GM12878 (cell line): ENCODE measurements at regions not wholly inside any gene's neighbourhood (a gene's known extent, or its start where the extent isn't known, plus 50 kb on each side); places are given as distances from the start of the nearest gene placed in this dataset.

Source experiments
- ATAC-seq: fragments of 200-7000 bp; cut with Tn5 transposase; 3 replicates; pipeline ENCODE4 v1.9.1; 2020; ENCODE audit warnings: mild to moderate bottlenecking, moderate library complexity
- BruUV-seq: library from RNA; stranded (reverse); fragments of 400-500 nt; replicated peaks from 2 replicates; lab custom pipeline; 2021; lab: Mats Ljungman, UMichigan
- CTCF ChIA-PET: fragments of 300-600 bp; sonication (Branson Sonifier 250); formaldehyde crosslinking; extraction: SDS; loops from one replicate; lab custom pipeline; 2021; ENCODE audit warnings: inconsistent platforms; lab: Yijun Ruan, JAX
- POLR2A ChIA-PET: fragments of 350-600 bp; formaldehyde crosslinking; extraction: SDS; loops from one replicate; lab custom pipeline; 2021; ENCODE audit warnings: inconsistent platforms; lab: Charles Lee
- RAD21 ChIA-PET: fragments of 300-600 bp; sonication (Branson Sonifier 250); formaldehyde crosslinking; loops from one replicate; lab custom pipeline; 2023; ENCODE audit warnings: antibody characterized with exemption; ENCODE audit not compliant: unreplicated experiment; lab: Charles Lee
- SMC1A ChIA-PET: fragments of 300-600 bp; sonication (Branson Sonifier 250); formaldehyde crosslinking; loops from one replicate; lab custom pipeline; 2023; ENCODE audit not compliant: unreplicated experiment, uncharacterized antibody; lab: Charles Lee
- DNase-seq: peaks from one replicate; pipeline ENCODE4 v3.0.0-alpha.2; 2011; ENCODE audit warnings: low read depth, low spot score
- FAIRE-seq: peaks from 3 replicates; lab custom pipeline; 2011; peaks lifted over from hg19 to GRCh38; lab: Jason Lieb, UNC
- H2AFZ ChIP-seq: 2 replicates; pipeline ENCODE4 v1.6.0; 2011; ENCODE audit warnings: low read depth, low read length, control low read depth; ENCODE audit not compliant: control insufficient read depth
- H3K27ac ChIP-seq: 2 replicates; pipeline ENCODE4 v1.5.1; 2011; ENCODE audit warnings: control low read depth; ENCODE audit not compliant: control insufficient read depth, insufficient read depth
- H3K27me3 ChIP-seq, 2 experiments: replicated peaks in 1 of 2; 2 replicates each; pipeline versions ENCODE4 v1.6.0 to v1.6.1; 2011; ENCODE audit warnings: low read length in 1 of 2; ENCODE audit not compliant: control insufficient read depth in 2 of 2, insufficient read depth in 2 of 2
- H3K36me3 ChIP-seq, 2 experiments: 2 replicates each; pipeline ENCODE4 v1.5.1; 2011; ENCODE audit warnings: low read length in 1 of 2; ENCODE audit not compliant: control insufficient read depth in 2 of 2, insufficient read depth in 2 of 2
- H3K4me1 ChIP-seq: 2 replicates; pipeline ENCODE4 v1.6.1; 2011; ENCODE audit warnings: mild to moderate bottlenecking, low read length, moderate library complexity, mixed read lengths; ENCODE audit not compliant: control insufficient read depth, insufficient read depth
- H3K4me2 ChIP-seq: 2 replicates; pipeline ENCODE4 v1.6.0; 2011; ENCODE audit warnings: control low read depth; ENCODE audit not compliant: control insufficient read depth, insufficient read depth
- H3K4me3 ChIP-seq: fragments of 200-600 bp; sonication (generic); 2 replicates; pipeline ENCODE4 v1.5.1; 2016
- H3K79me2 ChIP-seq: 2 replicates; pipeline ENCODE4 v1.6.0; 2011; ENCODE audit warnings: low read length; ENCODE audit not compliant: control insufficient read depth, insufficient read depth
- H3K9ac ChIP-seq: 2 replicates; pipeline ENCODE4 v1.8.0; 2011; ENCODE audit warnings: low read length, control low read depth, mixed read lengths; ENCODE audit not compliant: control insufficient read depth, insufficient read depth
- H3K9me3 ChIP-seq: replicated peaks from 3 replicates; pipeline ENCODE4 v1.5.1; 2011; ENCODE audit warnings: mild to moderate bottlenecking, low read length; ENCODE audit not compliant: control insufficient read depth, insufficient read depth
- H4K20me1 ChIP-seq: 2 replicates; pipeline ENCODE4 v1.6.0; 2011; ENCODE audit not compliant: control insufficient read depth, insufficient read depth
- BACH1 ChIP-seq: fragments of 450-650 bp; IDR thresholded peaks from 2 replicates; pipeline ENCODE4 v1.6.1; 2017; ENCODE audit warnings: mild to moderate bottlenecking, borderline replicate concordance
- E4F1 ChIP-seq: fragments of 450-650 bp; IDR thresholded peaks from 2 replicates; pipeline ENCODE4 v1.6.1; 2018; ENCODE audit warnings: borderline replicate concordance, mild to moderate bottlenecking; ENCODE audit not compliant: partially characterized antibody
- MXI1 ChIP-seq: fragments of 150-350 bp; IDR thresholded peaks from 2 replicates; pipeline ENCODE4 v1.6.1; 2011; ENCODE audit warnings: low read depth, mild to moderate bottlenecking, inconsistent platforms, low read length, improper control_type of control experiment
- MYC ChIP-seq: IDR thresholded peaks from 2 replicates; pipeline ENCODE4 v1.6.1; 2011; ENCODE audit warnings: mild to moderate bottlenecking, low read length, moderate library complexity, inconsistent platforms; ENCODE audit not compliant: insufficient read depth, insufficient replicate concordance, insufficient read length, severe bottlenecking
- NBN ChIP-seq: fragments of 450-650 bp; IDR thresholded peaks from 2 replicates; pipeline ENCODE4 v1.6.1; 2016
- NR2F1 ChIP-seq: fragments of 450-650 bp; conservative IDR thresholded peaks from 2 replicates; pipeline ENCODE4 v1.6.1; 2017; ENCODE audit warnings: mild to moderate bottlenecking
- POU2F2 ChIP-seq: IDR thresholded peaks from 3 replicates; pipeline ENCODE4 v1.6.1; 2011; ENCODE audit warnings: low read depth, mild to moderate bottlenecking, low read length, borderline replicate concordance
- RBBP5 ChIP-seq: fragments of 200-600 bp; sonication (generic); conservative IDR thresholded peaks from 2 replicates; pipeline ENCODE4 v1.6.1; 2016
- YY1 ChIP-seq: IDR thresholded peaks from 2 replicates; pipeline ENCODE4 v1.6.1; 2011; ENCODE audit warnings: low read depth, mild to moderate bottlenecking, low read length
- ZNF622 ChIP-seq: fragments of 450-650 bp; IDR thresholded peaks from 2 replicates; pipeline ENCODE4 v1.6.1; 2017; ENCODE audit warnings: mild to moderate bottlenecking, inconsistent platforms
- WGBS: methylation state at CpG from one replicate; pipeline ENCODE4 v1.1.6; 2016; ENCODE audit warnings: low lambda C conversion rate; ENCODE audit not compliant: insufficient replicate concordance, insufficient coverage; ENCODE audit errors: missing lambda C conversion rate; 5-methylcytosine and 5-hydroxymethylcytosine counted together
- in situ Hi-C: fragments of 300-500 bp; cut with MboI; formaldehyde crosslinking; loops from 9 replicates; pipeline ENCODE4 v1.14.3; 2018; ENCODE audit warnings: mixed read lengths
- intact Hi-C: fragments of 100-400 bp; cut with micrococcal nuclease; formaldehyde crosslinking; loops from one replicate; pipeline ENCODE4 v1.14.2; 2022; ENCODE audit not compliant: unreplicated experiment
- TF ChIP-seq, protein P1 (sequence below): fragments of 450-650 bp; formaldehyde crosslinking; IDR thresholded peaks from 2 replicates; pipeline ENCODE4 v1.4.0; 2022; ENCODE audit warnings: mild to moderate bottlenecking, moderate library complexity
- TF ChIP-seq, protein P2 (sequence below): fragments of 450-650 bp; IDR thresholded peaks from 2 replicates; pipeline ENCODE4 v1.6.1; 2017; ENCODE audit warnings: mild to moderate bottlenecking, low read depth, inconsistent platforms; ENCODE audit not compliant: poor library complexity, severe bottlenecking

DNA sequence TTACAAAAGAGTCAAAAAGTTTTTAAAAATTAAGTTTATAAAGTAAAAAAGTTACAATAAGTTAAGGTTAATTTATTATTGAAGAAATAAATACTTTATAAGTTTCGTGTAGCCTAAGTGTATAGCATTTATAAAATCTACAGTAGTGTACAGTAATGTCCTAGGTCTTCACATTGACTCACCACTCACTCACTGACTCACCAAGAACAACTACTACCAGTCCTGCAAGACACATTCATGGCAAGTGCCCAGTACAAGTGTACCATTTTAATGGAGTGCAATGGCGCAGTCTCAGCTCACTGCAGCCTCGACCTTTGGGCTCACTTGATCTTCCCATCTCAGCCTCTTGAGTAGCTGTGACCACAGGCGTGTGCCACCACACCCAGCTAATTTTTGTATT, 128.2 kb downstream of the GPX5 start (continued):
- TF ChIP-seq MXI1 (no peak), YY1 (no peak), POU2F2 (no peak), NR2F1 (no peak)

- no peak overlapping the region for H2AFZ ChIP-seq
- H3K36me3 ChIP-seq, result no peaks in the 10 kb centered on the region
- peaks cover 2 to 5% of the 10 kb centered on the region in 2 experiments; a peak in 1 of 4 replicates for H3K27me3 ChIP-seq
- in situ Hi-C loops (no loop called here), intact Hi-C loops (loop anchor here (5.0 kb wide), 1 partner anchor 287 kb away; no protein-coding TSS in a partner anchor)
- H3K4me2 ChIP-seq, result no peak overlapping the region
- no peak for DNase-seq
- 80% methylated on average over 5 of the region's 5 CpGs for WGBS
- CTCF ChIA-PET, result interaction anchor here (0.7 kb wide), 1 partner anchor 18 kb away, joined by 3 read pairs; no protein-coding TSS in a partner anchor
- no peaks in the 10 kb centered on the region for H3K4me1 ChIP-seq
- H3K79me2 ChIP-seq, result no peaks in the 10 kb centered on the region
- no TSS peak for BruUV-seq
- no peak for FAIRE-seq
- TF ChIP-seq, protein P1, sequence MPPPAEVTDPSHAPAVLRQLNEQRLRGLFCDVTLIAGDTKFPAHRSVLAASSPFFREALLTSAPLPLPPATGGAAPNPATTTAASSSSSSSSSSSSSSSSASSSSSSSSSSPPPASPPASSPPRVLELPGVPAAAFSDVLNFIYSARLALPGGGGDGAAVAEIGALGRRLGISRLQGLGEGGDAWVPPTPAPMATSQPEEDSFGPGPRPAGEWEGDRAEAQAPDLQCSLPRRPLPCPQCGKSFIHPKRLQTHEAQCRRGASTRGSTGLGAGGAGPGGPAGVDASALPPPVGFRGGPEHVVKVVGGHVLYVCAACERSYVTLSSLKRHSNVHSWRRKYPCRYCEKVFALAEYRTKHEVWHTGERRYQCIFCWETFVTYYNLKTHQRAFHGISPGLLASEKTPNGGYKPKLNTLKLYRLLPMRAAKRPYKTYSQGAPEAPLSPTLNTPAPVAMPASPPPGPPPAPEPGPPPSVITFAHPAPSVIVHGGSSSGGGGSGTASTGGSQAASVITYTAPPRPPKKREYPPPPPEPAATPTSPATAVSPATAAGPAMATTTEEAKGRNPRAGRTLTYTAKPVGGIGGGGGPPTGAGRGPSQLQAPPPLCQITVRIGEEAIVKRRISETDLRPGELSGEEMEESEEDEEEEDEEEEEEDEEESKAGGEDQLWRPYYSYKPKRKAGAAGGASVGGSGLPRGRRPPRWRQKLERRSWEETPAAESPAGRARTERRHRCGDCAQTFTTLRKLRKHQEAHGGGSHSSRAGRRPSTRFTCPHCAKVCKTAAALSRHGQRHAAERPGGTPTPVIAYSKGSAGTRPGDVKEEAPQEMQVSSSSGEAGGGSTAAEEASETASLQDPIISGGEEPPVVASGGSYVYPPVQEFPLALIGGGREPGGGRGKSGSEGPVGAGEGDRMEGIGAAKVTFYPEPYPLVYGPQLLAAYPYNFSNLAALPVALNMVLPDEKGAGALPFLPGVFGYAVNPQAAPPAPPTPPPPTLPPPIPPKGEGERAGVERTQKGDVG (CRISPR knock-in tag), result no peak
- TF ChIP-seq ZNF622 (no peak), RBBP5 (no peak), BACH1 (no peak), NBN (no peak), E4F1 (no peak), MYC (no peak)
- TF ChIP-seq, protein P2, sequence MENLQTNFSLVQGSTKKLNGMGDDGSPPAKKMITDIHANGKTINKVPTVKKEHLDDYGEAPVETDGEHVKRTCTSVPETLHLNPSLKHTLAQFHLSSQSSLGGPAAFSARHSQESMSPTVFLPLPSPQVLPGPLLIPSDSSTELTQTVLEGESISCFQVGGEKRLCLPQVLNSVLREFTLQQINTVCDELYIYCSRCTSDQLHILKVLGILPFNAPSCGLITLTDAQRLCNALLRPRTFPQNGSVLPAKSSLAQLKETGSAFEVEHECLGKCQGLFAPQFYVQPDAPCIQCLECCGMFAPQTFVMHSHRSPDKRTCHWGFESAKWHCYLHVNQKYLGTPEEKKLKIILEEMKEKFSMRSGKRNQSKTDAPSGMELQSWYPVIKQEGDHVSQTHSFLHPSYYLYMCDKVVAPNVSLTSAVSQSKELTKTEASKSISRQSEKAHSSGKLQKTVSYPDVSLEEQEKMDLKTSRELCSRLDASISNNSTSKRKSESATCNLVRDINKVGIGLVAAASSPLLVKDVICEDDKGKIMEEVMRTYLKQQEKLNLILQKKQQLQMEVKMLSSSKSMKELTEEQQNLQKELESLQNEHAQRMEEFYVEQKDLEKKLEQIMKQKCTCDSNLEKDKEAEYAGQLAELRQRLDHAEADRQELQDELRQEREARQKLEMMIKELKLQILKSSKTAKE, result no peak
- no peak for ATAC-seq
- H3K9me3 ChIP-seq, result no peaks in the 10 kb centered on the region
- H4K20me1 ChIP-seq, result no peaks in the 10 kb centered on the region
- H3K27ac ChIP-seq, result no peak overlapping the region
- no peak overlapping the region for H3K9ac ChIP-seq
- H3K4me3 ChIP-seq, result no peak overlapping the region
- RAD21 ChIA-PET, result no interaction called here
- POLR2A ChIA-PET, result no interaction called here
- SMC1A ChIA-PET, result no interaction called here
These were observed 129.5 kb downstream of the GPX5 start for GRCh38 chr6:28655164-28655563.
